ENCODE measurements at regions not wholly inside any gene's neighbourhood (a gene's known extent, or its start where the extent isn't known, plus 50 kb on each side); places are given as distances from the start of the nearest gene placed in this dataset.

DNA sequence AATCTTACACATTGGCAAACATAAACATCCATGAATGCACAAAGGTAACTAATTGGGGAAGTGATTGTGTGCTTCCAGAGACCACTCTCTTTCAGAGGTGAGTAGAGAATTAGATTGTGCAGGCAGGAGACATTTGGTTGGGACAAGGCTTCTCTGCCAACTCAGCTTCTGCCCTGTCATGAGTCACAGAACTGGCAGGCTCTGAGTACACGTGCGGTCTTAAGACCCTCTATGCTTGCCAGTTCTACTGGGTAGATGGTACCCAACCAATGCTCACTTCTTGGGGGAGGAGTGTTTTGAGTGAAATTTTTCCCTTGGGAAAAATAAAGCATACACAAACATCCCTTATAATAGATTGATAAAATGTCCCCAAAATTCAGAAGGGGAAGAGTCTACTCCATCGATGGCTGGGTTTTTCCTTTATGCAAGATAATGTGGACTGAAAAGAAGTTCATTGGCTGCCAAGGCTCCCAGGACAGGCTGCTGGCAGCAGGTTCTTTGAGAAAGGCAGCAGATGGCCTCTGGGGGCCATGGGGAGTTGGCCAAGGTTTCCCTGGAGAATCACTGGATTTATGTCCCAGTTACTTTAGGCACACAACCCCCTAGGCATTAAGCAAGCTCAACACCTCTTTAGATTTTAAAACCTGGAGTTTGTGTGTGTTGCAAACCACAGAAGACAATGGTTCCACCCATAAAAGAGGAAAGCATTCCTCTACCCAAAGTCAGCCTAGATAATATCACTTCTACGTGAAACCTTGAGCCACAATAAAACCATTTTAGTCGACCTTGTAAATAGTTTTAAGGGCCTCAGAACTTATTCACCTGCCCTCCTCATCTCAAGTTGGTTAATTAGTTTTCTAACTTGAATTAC is 417.0 kb downstream of the TXNL1 start:
- H3K36me3 ChIP-seq = no peaks in the 10 kb centered on the region
- 77 to 80% methylated on average over 5 of the region's 5 CpGs for WGBS, 2 donors
- no peak for ATAC-seq (ENCODE audit: low FRiP score in 2 of 2)

DNA sequence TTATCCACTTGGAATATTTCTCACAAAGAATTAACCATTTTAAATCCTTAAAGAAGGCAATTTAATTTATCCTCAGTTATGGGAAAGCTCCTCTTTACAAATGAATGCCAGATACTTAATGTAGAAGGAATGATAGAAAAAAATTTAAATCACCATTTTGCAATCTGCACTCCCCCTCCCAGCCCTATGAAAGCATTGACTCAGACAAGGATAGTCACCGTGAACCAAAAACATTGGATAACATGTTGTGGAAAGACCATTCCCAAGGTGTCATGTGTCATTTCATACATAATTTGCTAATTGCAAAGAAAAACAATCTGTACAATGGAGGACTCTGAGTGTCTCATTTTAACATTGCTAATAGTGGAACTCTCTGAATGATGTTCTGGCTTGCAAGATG is 421.0 kb downstream of the TXNL1 start:
- no peak for DNase-seq
- no peak overlapping the region for H3K4me3 ChIP-seq
- TF ChIP-seq, protein P1, sequence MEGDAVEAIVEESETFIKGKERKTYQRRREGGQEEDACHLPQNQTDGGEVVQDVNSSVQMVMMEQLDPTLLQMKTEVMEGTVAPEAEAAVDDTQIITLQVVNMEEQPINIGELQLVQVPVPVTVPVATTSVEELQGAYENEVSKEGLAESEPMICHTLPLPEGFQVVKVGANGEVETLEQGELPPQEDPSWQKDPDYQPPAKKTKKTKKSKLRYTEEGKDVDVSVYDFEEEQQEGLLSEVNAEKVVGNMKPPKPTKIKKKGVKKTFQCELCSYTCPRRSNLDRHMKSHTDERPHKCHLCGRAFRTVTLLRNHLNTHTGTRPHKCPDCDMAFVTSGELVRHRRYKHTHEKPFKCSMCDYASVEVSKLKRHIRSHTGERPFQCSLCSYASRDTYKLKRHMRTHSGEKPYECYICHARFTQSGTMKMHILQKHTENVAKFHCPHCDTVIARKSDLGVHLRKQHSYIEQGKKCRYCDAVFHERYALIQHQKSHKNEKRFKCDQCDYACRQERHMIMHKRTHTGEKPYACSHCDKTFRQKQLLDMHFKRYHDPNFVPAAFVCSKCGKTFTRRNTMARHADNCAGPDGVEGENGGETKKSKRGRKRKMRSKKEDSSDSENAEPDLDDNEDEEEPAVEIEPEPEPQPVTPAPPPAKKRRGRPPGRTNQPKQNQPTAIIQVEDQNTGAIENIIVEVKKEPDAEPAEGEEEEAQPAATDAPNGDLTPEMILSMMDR (IDR thresholded peaks at IDR 0.05) = no peak
- TF ChIP-seq POLR2A (IDR thresholded peaks at IDR 0.05) (no peak), EP300 (IDR thresholded peaks at IDR 0.05) (no peak), POLR2AphosphoS5 (IDR thresholded peaks at IDR 0.05) (no peak)
- H3K9me3 ChIP-seq = no peaks in the 10 kb centered on the region
- no peaks in the 10 kb centered on the region for H3K4me1 ChIP-seq
- H3K27me3 ChIP-seq = no peaks in the 10 kb centered on the region
- no peak overlapping the region for H3K27ac ChIP-seq
- no peaks in the 10 kb centered on the region for H3K36me3 ChIP-seq
- no peak for ATAC-seq (ENCODE audit: low FRiP score in 2 of 2)
- WGBS, 2 donors = 79 to 100% methylated on average over 1 of the region's 1 CpG

More for the DNA sequence above, 417.0 kb downstream of the TXNL1 start:
- Histone ChIP-seq H3K27me3 (no peaks in the 10 kb centered on the region), H3K4me3 (no peak overlapping the region), H3K4me1 (no peaks in the 10 kb centered on the region), H3K9me3 (no peaks in the 10 kb centered on the region), H3K27ac (no peak overlapping the region)
- TF ChIP-seq, protein P1 (IDR thresholded peaks at IDR 0.05) = no peak
- TF ChIP-seq EP300 (IDR thresholded peaks at IDR 0.05) (no peak), POLR2AphosphoS5 (IDR thresholded peaks at IDR 0.05) (no peak), POLR2A (IDR thresholded peaks at IDR 0.05) (no peak)
- DNase-seq = no peak

DNA sequence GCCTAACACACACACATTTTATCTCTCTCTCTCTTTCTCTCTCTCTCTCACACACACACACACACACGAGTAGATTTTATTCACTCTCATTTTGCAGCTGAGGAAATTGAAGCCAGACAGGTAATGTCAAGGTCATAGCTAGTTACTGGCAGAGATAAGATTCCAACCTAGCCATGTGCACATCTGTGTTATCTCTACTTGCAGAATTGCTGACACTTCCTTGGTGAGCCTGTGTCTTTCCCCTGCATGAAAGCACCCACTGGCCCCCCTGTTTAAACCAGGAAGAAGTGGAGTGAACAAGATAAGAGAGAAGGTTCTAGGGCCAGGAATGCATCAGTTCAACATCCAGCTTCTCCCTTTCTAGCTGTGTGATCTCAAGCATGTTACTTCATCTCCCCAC is 423.7 kb downstream of the TXNL1 start:
- no peaks in the 10 kb centered on the region for H3K9me3 ChIP-seq
- WGBS, 2 donors = 25 to 63% methylated on average over 1 of the region's 1 CpG
- TF ChIP-seq POLR2AphosphoS5 (IDR thresholded peaks at IDR 0.05) = no peak
- no peak for TF ChIP-seq POLR2A (IDR thresholded peaks at IDR 0.05)
- no peak for TF ChIP-seq EP300 (IDR thresholded peaks at IDR 0.05)
- no peaks in the 10 kb centered on the region for H3K36me3 ChIP-seq
- no peak overlapping the region for H3K27ac ChIP-seq
- no peaks in the 10 kb centered on the region for H3K27me3 ChIP-seq
- H3K4me3 ChIP-seq = no peak overlapping the region
- no peak for ATAC-seq (ENCODE audit: low FRiP score in 2 of 2)
- no peak for DNase-seq
- H3K4me1 ChIP-seq = no peaks in the 10 kb centered on the region

DNA sequence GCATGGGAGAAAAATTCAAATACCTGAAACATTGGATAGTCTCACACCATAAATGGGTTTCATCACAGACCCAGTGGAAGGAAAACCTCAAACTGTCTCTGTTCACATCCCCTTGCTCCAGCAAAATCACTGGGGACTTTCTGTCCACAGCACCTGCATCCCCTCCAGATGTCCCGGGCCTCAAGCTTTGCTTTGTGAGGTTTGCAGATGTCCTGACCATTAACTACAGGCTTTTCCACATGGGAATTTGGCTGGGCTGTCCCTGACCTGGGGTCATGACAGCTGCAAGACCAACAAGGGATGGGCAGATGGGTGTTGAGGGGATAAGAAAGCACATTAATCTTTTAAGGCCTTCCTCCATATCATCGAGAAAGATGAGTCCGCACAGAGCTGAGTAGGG is 427.9 kb downstream of the TXNL1 start:
- Histone ChIP-seq H3K27me3 (no peaks in the 10 kb centered on the region), H3K27ac (no peak overlapping the region), H3K4me1 (no peaks in the 10 kb centered on the region), H3K4me3 (no peak overlapping the region), H3K9me3 (no peaks in the 10 kb centered on the region), H3K36me3 (no peaks in the 10 kb centered on the region)
- ATAC-seq (ENCODE audit: low FRiP score in 2 of 2) (no peak), DNase-seq (no peak)
- 90 to 93% methylated on average over 3 of the region's 3 CpGs for WGBS, 2 donors
- TF ChIP-seq, protein P1 (IDR thresholded peaks at IDR 0.05) = no peak
- no peak for TF ChIP-seq EP300 (IDR thresholded peaks at IDR 0.05)
- no peak for TF ChIP-seq POLR2AphosphoS5 (IDR thresholded peaks at IDR 0.05)
- TF ChIP-seq POLR2A (IDR thresholded peaks at IDR 0.05) = no peak

DNA sequence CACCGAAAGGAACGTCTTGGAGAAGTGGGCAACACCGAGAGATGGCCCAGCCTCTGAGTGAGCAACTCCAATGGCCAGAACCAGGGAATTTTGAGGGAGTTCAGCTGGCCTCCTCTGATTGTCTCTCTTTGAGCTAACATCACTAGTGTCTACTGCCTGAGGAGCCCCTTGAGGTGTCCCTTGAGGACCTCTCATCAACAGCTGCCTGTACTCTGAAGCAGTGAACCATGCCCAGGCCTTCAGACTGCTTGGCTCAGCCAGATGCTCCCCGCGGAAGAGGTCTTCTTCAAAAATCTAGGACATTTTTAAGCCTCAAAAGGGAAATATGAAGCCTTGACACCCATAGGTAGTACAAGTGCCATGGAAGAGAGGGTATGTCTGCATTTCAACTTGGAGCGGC is 430.4 kb downstream of the TXNL1 start:
- no peaks in the 10 kb centered on the region for H3K36me3 ChIP-seq
- TF ChIP-seq POLR2A (IDR thresholded peaks at IDR 0.05) = no peak
- TF ChIP-seq POLR2AphosphoS5 (IDR thresholded peaks at IDR 0.05) = no peak
- TF ChIP-seq, protein P1 (IDR thresholded peaks at IDR 0.05) = no peak
- TF ChIP-seq EP300 (IDR thresholded peaks at IDR 0.05) = no peak
- WGBS, 2 donors = 92 to 97% methylated on average over 6 of the region's 6 CpGs
- H3K27ac ChIP-seq = no peak overlapping the region
- H3K4me1 ChIP-seq = no peaks in the 10 kb centered on the region
- H3K9me3 ChIP-seq = peaks cover 0 to 9% (median 4%) of the 10 kb centered on the region in 4 donors
- H3K27me3 ChIP-seq = no peaks in the 10 kb centered on the region
- H3K4me3 ChIP-seq = no peak overlapping the region
- DNase-seq (no peak), ATAC-seq (ENCODE audit: low FRiP score in 2 of 2) (no peak)
